Progenitor cell of endocrine pancreas (in vitro differentiated cells): ENCODE measurements at regions not wholly inside any gene's neighbourhood (a gene's known extent, or its start where the extent isn't known, plus 50 kb on each side); places are given as distances from the start of the nearest gene placed in this dataset.

Experiments used
- DNase-seq: peaks from one replicate; pipeline ENCODE4 v3.0.0; 2021; ENCODE audit warnings: low spot score; ENCODE audit not compliant: unreplicated experiment
- H3K27ac Mint-ChIP-seq: 2 replicates; pipeline ENCODE4 v1.8.0; 2021; ENCODE audit warnings: mild to moderate bottlenecking, moderate library complexity, mixed read lengths
- H3K27me3 Mint-ChIP-seq: 2 replicates; pipeline ENCODE4 v1.8.0; 2021; ENCODE audit warnings: mixed read lengths
- H3K36me3 Mint-ChIP-seq: 2 replicates; pipeline ENCODE4 v1.8.0; 2022; ENCODE audit warnings: mixed read lengths; ENCODE audit not compliant: insufficient read depth
- H3K4me1 Mint-ChIP-seq: 2 replicates; pipeline ENCODE4 v1.8.0; 2021; ENCODE audit warnings: low read depth, mixed read lengths
- H3K4me3 Mint-ChIP-seq: 2 replicates; pipeline ENCODE4 v1.8.0; 2021; ENCODE audit warnings: low read depth, mild to moderate bottlenecking, moderate library complexity, mixed read lengths
- H3K9me3 Mint-ChIP-seq: 2 replicates; pipeline ENCODE4 v1.8.0; 2021; ENCODE audit warnings: low read depth, mixed read lengths
- TF ChIP-seq, protein P1 (sequence below): fragments of 200-600 bp; sonication (generic); IDR thresholded peaks from one replicate; pipeline ENCODE4 v1.5.0; 2021; ENCODE audit warnings: antibody characterized with exemption, mild to moderate bottlenecking; ENCODE audit not compliant: unreplicated experiment

DNA sequence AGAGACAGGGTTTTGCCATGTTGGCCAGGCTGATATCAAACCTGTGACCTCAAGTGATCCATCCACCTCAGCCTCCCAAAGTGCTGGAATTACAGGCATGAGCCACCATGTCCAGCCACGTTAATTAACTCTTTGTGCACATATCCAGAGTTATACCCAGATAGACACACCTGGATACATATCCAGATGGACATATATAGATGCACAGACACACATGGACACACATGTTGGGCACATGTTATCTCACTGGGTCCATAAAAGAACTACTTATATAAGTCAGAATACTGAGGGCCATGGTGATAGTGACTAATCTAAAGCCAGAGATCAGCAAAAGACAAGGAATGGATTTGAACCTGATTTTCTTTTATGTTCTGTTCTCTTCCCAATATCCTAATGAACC, 158.6 kb downstream of the IRS1 start:
- no peak overlapping the region for H3K27ac Mint-ChIP-seq
- H3K27me3 Mint-ChIP-seq = no peaks in the 10 kb centered on the region
- H3K4me3 Mint-ChIP-seq = no peak overlapping the region
- peaks cover 3% of the 10 kb centered on the region for H3K36me3 Mint-ChIP-seq
- peaks cover 14% of the 10 kb centered on the region for H3K9me3 Mint-ChIP-seq
- TF ChIP-seq, protein P1, sequence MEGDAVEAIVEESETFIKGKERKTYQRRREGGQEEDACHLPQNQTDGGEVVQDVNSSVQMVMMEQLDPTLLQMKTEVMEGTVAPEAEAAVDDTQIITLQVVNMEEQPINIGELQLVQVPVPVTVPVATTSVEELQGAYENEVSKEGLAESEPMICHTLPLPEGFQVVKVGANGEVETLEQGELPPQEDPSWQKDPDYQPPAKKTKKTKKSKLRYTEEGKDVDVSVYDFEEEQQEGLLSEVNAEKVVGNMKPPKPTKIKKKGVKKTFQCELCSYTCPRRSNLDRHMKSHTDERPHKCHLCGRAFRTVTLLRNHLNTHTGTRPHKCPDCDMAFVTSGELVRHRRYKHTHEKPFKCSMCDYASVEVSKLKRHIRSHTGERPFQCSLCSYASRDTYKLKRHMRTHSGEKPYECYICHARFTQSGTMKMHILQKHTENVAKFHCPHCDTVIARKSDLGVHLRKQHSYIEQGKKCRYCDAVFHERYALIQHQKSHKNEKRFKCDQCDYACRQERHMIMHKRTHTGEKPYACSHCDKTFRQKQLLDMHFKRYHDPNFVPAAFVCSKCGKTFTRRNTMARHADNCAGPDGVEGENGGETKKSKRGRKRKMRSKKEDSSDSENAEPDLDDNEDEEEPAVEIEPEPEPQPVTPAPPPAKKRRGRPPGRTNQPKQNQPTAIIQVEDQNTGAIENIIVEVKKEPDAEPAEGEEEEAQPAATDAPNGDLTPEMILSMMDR = no peak
- H3K4me1 Mint-ChIP-seq = peaks cover 20% of the 10 kb centered on the region
- no peak for DNase-seq

- no peak overlapping the region for H3K27ac Mint-ChIP-seq
- H3K36me3 Mint-ChIP-seq = peaks cover 3% of the 10 kb centered on the region
- peaks cover 20% of the 10 kb centered on the region for H3K4me1 Mint-ChIP-seq
- no peak for DNase-seq
- H3K27me3 Mint-ChIP-seq = no peaks in the 10 kb centered on the region
- peaks cover 14% of the 10 kb centered on the region for H3K9me3 Mint-ChIP-seq
- TF ChIP-seq, protein P1 = no peak
- no peak overlapping the region for H3K4me3 Mint-ChIP-seq
Observed at GRCh38 chr2:226640501-226640900, 159.1 kb downstream of the IRS1 start.

GRCh38 chr2:226639550-226639949, 160.1 kb downstream of the IRS1 start:
- H3K9me3 Mint-ChIP-seq = peaks cover 14% of the 10 kb centered on the region
- no peaks in the 10 kb centered on the region for H3K27me3 Mint-ChIP-seq
- H3K36me3 Mint-ChIP-seq = peaks cover 3% of the 10 kb centered on the region
- TF ChIP-seq, protein P1 = no peak
- peaks cover 19% of the 10 kb centered on the region for H3K4me1 Mint-ChIP-seq
- H3K27ac Mint-ChIP-seq = no peak overlapping the region
- H3K4me3 Mint-ChIP-seq = no peak overlapping the region
- DNase-seq = no peak

GRCh38 chr2:226638576-226638975, 161.0 kb downstream of the IRS1 start:
- no peak for DNase-seq
- TF ChIP-seq, protein P1 = no peak
- H3K4me1 Mint-ChIP-seq = peaks cover 10% of the 10 kb centered on the region
- H3K27ac Mint-ChIP-seq = no peak overlapping the region
- H3K4me3 Mint-ChIP-seq = no peak overlapping the region
- H3K36me3 Mint-ChIP-seq = peaks cover 3% of the 10 kb centered on the region
- peaks cover 14% of the 10 kb centered on the region for H3K9me3 Mint-ChIP-seq
- H3K27me3 Mint-ChIP-seq = no peaks in the 10 kb centered on the region

GRCh38 chr2:226637383-226637782, 162.2 kb downstream of the IRS1 start:
- Mint-ChIP-seq H3K27me3 (no peaks in the 10 kb centered on the region), H3K9me3 (peaks cover 14% of the 10 kb centered on the region), H3K27ac (no peak overlapping the region), H3K4me3 (no peak overlapping the region), H3K36me3 (peaks cover 3% of the 10 kb centered on the region), H3K4me1 (no peaks in the 10 kb centered on the region)
- TF ChIP-seq, protein P1 = no peak
- DNase-seq = no peak
